Stimulated activated CD4-positive, alpha-beta T cell treated with anti-CD3 and anti-CD28 coated beads, Interleukin-12 subunit alpha, Interleukin-12 subunit beta, amount 100 ng/mL, for 48 hours (primary cell): ENCODE measurements at regions not wholly inside any gene's neighbourhood (a gene's known extent, or its start where the extent isn't known, plus 50 kb on each side); places are given as distances from the start of the nearest gene placed in this dataset.
A peak's percentile ranks its signal among the peaks of the same experiment; 100 is the strongest.

Experiments used
- DNase-seq, 3 donors: peaks; one replicate each; pipeline ENCODE4 v3.0.0-alpha.2; 2020; ENCODE audit warnings: low read depth in 2 of 3, low spot score in 1 of 3

- DNase-seq = no peak
Observed at GRCh38 chr9:99432075-99432474, 210.0 kb downstream of the SEC61B start.

GRCh38 chr9:99433095-99433494 lies 211.0 kb downstream of the SEC61B start:
- no peak for DNase-seq

- DNase-seq = peak; percentile 17 to 34 (median 28)
Observed at GRCh38 chr9:99433555-99433954, 211.5 kb downstream of the SEC61B start.

- no peak for DNase-seq
Observed at GRCh38 chr9:99436616-99437015, 214.5 kb downstream of the SEC61B start.

GRCh38 chr9:99437145-99437544 lies 215.1 kb downstream of the SEC61B start:
- no peak for DNase-seq

GRCh38 chr9:99438596-99438995 lies 216.5 kb downstream of the SEC61B start:
- no peak for DNase-seq

GRCh38 chr9:99441829-99442228 lies 219.7 kb downstream of the SEC61B start:
- DNase-seq = no peak

- DNase-seq = no peak
Observed at GRCh38 chr9:99445371-99445891, 223.3 kb downstream of the SEC61B start.

- no peak for DNase-seq
Observed at GRCh38 chr9:99445920-99446319, 223.8 kb downstream of the SEC61B start.

- DNase-seq = no peak
Observed at GRCh38 chr9:99447951-99448350, 225.9 kb downstream of the SEC61B start.

GRCh38 chr9:99449726-99450125 lies 227.6 kb downstream of the SEC61B start:
- no peak for DNase-seq

GRCh38 chr9:99451112-99451606 lies 229.1 kb downstream of the SEC61B start:
- DNase-seq = no peak

- DNase-seq = no peak
Observed at GRCh38 chr9:99457406-99457805, 235.3 kb downstream of the SEC61B start.

GRCh38 chr9:99457981-99458380 lies 235.9 kb downstream of the SEC61B start:
- no peak for DNase-seq

GRCh38 chr9:99459919-99460318 lies 237.8 kb downstream of the SEC61B start:
- no peak for DNase-seq

GRCh38 chr9:99463131-99463530 lies 241.0 kb downstream of the SEC61B start:
- no peak for DNase-seq

- DNase-seq = no peak
Observed at GRCh38 chr9:99464568-99464967, 242.5 kb downstream of the SEC61B start.

GRCh38 chr9:99465231-99465907 lies 243.3 kb downstream of the SEC61B start:
- no peak for DNase-seq

- DNase-seq = no peak
Observed at GRCh38 chr9:99466104-99466503, 244.0 kb downstream of the SEC61B start.

- DNase-seq = no peak
Observed at GRCh38 chr9:99466781-99467180, 244.7 kb downstream of the SEC61B start.

GRCh38 chr9:99471033-99471432 lies 249.0 kb downstream of the SEC61B start:
- no peak for DNase-seq

GRCh38 chr9:99472240-99472915 lies 250.3 kb downstream of the SEC61B start:
- no peak for DNase-seq

GRCh38 chr9:99472916-99473245 lies 250.8 kb downstream of the SEC61B start:
- no peak for DNase-seq
